ENCODE measurements at regions not wholly inside any gene's neighbourhood (a gene's known extent, or its start where the extent isn't known, plus 50 kb on each side); places are given as distances from the start of the nearest gene placed in this dataset.

DNA sequence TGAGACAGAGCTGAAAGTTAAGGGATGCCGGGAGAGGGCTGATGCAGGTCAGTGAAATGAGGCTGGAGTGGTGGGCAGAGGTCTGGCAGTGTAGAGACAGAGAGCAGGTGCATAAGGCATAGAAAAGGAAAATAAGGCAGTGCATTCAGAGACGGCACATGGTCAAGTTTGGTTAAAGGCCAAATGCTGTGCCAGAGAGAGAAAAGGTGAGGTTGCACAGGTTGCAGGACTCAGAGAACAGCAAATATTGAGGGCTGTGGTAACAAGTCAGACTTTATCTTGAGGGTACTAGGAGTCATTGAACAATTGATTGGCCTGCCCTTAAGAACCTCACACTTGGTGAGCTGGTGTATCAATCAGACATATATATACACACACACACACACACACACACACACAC is 102.9 kb upstream of the TSHZ2 start:
- no peak overlapping the region for H3K27ac Mint-ChIP-seq
- H3K27me3 Mint-ChIP-seq = no peaks in the 10 kb centered on the region
- peaks cover 6% of the 10 kb centered on the region for H3K9me3 Mint-ChIP-seq (ENCODE audit: low read depth)
- H3K4me3 Mint-ChIP-seq (ENCODE audit: low read depth) = no peak overlapping the region
- no peak for DNase-seq (ENCODE audit: low spot score, unreplicated experiment)
- H3K36me3 Mint-ChIP-seq (ENCODE audit: insufficient read depth) = peaks cover 2% of the 10 kb centered on the region
- H3K4me1 Mint-ChIP-seq (ENCODE audit: low read depth) = peaks cover 17% of the 10 kb centered on the region
- TF ChIP-seq, protein P1, sequence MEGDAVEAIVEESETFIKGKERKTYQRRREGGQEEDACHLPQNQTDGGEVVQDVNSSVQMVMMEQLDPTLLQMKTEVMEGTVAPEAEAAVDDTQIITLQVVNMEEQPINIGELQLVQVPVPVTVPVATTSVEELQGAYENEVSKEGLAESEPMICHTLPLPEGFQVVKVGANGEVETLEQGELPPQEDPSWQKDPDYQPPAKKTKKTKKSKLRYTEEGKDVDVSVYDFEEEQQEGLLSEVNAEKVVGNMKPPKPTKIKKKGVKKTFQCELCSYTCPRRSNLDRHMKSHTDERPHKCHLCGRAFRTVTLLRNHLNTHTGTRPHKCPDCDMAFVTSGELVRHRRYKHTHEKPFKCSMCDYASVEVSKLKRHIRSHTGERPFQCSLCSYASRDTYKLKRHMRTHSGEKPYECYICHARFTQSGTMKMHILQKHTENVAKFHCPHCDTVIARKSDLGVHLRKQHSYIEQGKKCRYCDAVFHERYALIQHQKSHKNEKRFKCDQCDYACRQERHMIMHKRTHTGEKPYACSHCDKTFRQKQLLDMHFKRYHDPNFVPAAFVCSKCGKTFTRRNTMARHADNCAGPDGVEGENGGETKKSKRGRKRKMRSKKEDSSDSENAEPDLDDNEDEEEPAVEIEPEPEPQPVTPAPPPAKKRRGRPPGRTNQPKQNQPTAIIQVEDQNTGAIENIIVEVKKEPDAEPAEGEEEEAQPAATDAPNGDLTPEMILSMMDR (IDR thresholded peaks at IDR 0.05; ENCODE audit: unreplicated experiment) = no peak

DNA sequence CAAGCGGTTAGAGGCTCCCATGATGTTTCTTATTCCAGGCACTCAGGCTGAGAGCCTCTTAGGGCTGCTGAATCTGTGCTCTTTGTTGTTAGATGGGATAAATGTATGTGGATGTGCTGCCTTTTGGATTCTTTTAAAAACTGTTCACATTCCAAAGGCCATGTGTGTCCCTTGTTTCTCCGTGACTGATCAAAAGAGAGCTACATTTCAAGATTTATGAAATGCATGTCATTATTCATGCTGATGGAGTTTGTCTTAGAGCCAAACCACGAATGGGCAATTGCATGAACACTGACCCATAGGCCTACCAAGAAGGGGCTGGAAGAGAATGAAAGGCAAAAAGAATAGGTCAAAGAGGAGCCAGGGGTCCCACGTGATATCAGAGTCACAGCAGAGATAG is 104.9 kb upstream of the TSHZ2 start:
- Mint-ChIP-seq H3K27me3 (no peaks in the 10 kb centered on the region), H3K27ac (peak overlapping the region; percentile 26), H3K36me3 (ENCODE audit: insufficient read depth) (peaks cover 2% of the 10 kb centered on the region), H3K9me3 (ENCODE audit: low read depth) (peaks cover 6% of the 10 kb centered on the region), H3K4me1 (ENCODE audit: low read depth) (peaks cover 7% of the 10 kb centered on the region), H3K4me3 (ENCODE audit: low read depth) (no peak overlapping the region)
- TF ChIP-seq, protein P1 (IDR thresholded peaks at IDR 0.05; ENCODE audit: unreplicated experiment) = no peak
- DNase-seq (ENCODE audit: low spot score, unreplicated experiment) = no peak

DNA sequence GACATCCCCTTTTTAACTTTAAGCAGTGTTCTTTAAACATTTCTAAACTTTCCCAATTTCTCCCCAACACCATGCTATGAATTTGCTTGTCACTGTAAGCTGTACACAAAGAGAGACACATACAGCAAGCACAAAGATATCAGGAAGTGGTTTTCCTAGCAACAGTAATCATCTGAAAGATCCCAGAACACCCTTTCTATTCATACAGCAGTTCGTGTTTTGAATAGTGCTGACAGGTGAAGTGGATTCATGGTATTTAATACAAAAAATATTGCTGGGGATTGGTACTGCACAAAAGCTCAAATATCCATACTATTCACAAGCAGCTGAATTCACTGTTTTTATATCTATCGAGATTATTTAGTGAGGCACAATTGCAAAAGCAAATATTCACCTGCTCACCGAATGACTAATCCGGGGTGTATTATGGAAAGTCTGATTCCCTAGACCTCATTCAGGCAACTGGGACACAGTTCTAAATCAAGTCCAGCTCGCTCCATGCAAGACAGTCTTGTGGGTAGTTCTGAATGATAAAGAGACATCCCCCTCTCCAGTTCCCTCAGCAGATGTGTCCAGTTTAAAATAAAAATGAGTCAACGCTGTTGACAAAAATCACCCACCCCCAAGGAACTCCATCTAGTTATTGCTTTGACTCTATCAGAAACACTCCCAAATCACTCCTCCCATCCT is 107.1 kb upstream of the TSHZ2 start:
- Mint-ChIP-seq H3K36me3 (ENCODE audit: insufficient read depth) (peaks cover 2% of the 10 kb centered on the region), H3K4me1 (ENCODE audit: low read depth) (peaks cover 7% of the 10 kb centered on the region), H3K9me3 (ENCODE audit: low read depth) (peaks cover 6% of the 10 kb centered on the region), H3K27me3 (no peaks in the 10 kb centered on the region), H3K27ac (no peak overlapping the region), H3K4me3 (ENCODE audit: low read depth) (no peak overlapping the region)
- no peak for DNase-seq (ENCODE audit: low spot score, unreplicated experiment)
- TF ChIP-seq, protein P1 (IDR thresholded peaks at IDR 0.05; ENCODE audit: unreplicated experiment) = no peak

DNA sequence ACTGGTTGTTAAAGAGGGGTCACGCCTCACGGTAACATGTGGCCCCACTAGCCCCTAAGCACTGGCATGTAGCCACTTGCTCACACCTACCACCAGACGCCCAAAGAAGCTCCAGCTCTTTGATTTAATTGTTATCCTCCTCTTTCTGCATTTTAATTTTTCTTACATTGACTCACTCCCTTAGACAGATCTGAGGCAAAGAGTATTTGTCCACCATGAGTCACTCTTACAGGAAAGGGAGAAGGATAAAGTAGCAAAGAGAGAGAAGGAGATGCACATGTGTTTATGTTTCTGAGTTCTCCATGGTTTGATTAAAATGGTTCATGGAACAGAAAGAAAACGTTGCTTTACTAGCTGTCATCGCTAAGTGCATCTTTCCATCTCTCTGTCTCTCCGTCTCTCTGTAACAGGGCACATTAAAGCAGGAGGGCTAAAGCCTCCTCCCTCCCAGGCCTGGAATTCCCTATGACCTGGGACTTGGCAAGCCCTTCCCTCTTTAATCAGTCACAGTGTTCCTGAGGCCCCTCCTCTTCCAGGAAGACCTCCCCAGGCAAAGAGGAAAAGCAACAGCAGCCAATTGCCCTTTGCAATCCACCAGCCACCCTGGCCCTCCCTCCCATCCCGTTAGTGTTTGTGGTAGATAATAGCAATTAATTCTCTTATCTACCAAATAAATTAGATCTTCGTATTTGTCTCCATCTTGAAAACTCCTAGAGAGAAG is 112.8 kb upstream of the TSHZ2 start:
- Mint-ChIP-seq H3K9me3 (ENCODE audit: low read depth) (peaks cover 4% of the 10 kb centered on the region), H3K27me3 (no peaks in the 10 kb centered on the region), H3K36me3 (ENCODE audit: insufficient read depth) (no peaks in the 10 kb centered on the region), H3K4me3 (ENCODE audit: low read depth) (no peak overlapping the region), H3K4me1 (ENCODE audit: low read depth) (no peaks in the 10 kb centered on the region), H3K27ac (no peak overlapping the region)
- TF ChIP-seq, protein P1 (IDR thresholded peaks at IDR 0.05; ENCODE audit: unreplicated experiment) = no peak
- no peak for DNase-seq (ENCODE audit: low spot score, unreplicated experiment)

DNA sequence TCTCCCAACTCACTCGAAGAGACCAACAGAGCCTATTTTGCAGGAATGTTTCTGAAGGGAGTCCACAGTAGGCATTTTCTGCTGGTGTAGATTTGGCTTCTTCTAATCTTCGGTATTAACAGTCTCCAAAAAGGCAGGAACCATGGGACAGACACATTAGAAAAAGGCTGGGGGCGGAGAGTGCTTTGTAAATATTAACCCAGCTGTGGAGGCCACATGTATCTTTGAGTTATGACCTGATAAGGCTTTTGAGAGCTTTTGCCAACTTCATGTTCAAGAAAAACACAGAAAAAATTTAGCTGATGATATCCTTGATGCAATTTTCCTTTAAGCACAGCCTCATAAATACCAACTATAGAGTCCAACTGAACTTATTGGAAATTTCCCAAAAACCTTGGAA is 119.4 kb upstream of the TSHZ2 start:
- H3K9me3 Mint-ChIP-seq (ENCODE audit: low read depth) = peaks cover 10% of the 10 kb centered on the region
- H3K27ac Mint-ChIP-seq = peak overlapping the region; percentile 69
- DNase-seq (ENCODE audit: low spot score, unreplicated experiment) = no peak
- H3K4me1 Mint-ChIP-seq (ENCODE audit: low read depth) = peaks cover 11% of the 10 kb centered on the region
- TF ChIP-seq, protein P1 (IDR thresholded peaks at IDR 0.05; ENCODE audit: unreplicated experiment) = no peak
- H3K4me3 Mint-ChIP-seq (ENCODE audit: low read depth) = no peak overlapping the region
- no peaks in the 10 kb centered on the region for H3K36me3 Mint-ChIP-seq (ENCODE audit: insufficient read depth)
- no peaks in the 10 kb centered on the region for H3K27me3 Mint-ChIP-seq
